ENCODE measurements at regions not wholly inside any gene's neighbourhood (a gene's known extent, or its start where the extent isn't known, plus 50 kb on each side); places are given as distances from the start of the nearest gene placed in this dataset.

- no peak for TF ChIP-seq EZH2phosphoT487 (IDR thresholded peaks at IDR 0.05; ENCODE audit: borderline replicate concordance, low read depth, low read length)
- no peak for TF ChIP-seq CTCF (conservative IDR thresholded peaks at IDR 0.05; ENCODE audit: low read length)
These were observed 110.9 kb downstream of the UNCX start for GRCh38 chr7:1343551-1343950.
